ENCODE measurements at regions not wholly inside any gene's neighbourhood (a gene's known extent, or its start where the extent isn't known, plus 50 kb on each side); places are given as distances from the start of the nearest gene placed in this dataset.

DNA sequence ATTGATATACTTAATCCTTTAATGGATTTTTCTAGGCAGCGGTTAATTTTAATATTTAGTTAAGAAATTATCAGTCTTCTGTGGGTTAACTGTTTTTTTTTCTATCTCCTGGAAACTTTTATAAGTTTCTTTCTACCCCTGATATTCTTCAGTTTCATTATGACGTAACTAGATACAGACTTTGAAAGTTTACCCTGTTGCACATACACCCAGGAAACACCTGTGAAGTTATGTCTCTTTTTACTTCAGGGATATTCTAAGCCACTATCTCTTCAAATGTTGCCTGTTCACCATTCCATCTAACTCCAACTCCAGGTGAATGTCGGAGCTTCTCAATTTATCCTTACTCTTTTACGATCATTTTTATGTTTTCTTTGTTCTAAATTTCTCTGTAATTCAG, 329.0 kb downstream of the ICE1 start:
- TF ChIP-seq, protein P1, sequence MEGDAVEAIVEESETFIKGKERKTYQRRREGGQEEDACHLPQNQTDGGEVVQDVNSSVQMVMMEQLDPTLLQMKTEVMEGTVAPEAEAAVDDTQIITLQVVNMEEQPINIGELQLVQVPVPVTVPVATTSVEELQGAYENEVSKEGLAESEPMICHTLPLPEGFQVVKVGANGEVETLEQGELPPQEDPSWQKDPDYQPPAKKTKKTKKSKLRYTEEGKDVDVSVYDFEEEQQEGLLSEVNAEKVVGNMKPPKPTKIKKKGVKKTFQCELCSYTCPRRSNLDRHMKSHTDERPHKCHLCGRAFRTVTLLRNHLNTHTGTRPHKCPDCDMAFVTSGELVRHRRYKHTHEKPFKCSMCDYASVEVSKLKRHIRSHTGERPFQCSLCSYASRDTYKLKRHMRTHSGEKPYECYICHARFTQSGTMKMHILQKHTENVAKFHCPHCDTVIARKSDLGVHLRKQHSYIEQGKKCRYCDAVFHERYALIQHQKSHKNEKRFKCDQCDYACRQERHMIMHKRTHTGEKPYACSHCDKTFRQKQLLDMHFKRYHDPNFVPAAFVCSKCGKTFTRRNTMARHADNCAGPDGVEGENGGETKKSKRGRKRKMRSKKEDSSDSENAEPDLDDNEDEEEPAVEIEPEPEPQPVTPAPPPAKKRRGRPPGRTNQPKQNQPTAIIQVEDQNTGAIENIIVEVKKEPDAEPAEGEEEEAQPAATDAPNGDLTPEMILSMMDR (IDR thresholded peaks at IDR 0.05; ENCODE audit: low read depth, low read length, poor library complexity, severe bottlenecking): no peak
- no peak for TF ChIP-seq EZH2phosphoT487 (IDR thresholded peaks at IDR 0.05; ENCODE audit: borderline replicate concordance, low read length)
- peaks cover 60% of the 10 kb centered on the region for H3K4me1 ChIP-seq (ENCODE audit: control insufficient read depth, low read length)
- peak overlapping the region; percentile 64 for H3K27ac ChIP-seq (ENCODE audit: low read depth, low read length)

DNA sequence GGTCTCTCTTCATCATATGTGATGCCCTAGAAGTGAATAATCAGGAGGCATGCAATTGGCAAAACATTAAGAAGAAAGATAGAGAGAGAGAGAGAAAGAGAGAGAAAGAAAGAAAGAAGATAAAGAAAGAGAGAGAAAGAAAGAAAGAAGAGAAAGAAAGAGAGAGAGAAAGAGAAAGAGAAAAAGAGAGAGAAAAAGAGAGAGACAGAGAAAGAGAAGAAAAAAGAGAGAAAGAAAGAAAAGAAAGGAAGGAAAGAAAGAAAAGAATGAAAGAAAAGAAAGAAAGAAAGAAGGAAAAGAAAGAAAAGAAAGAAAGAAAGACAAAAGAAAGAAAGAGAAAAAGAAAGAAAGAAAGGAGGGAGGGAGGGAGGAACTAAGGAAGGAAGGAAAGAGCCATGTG, 318.9 kb downstream of the ICE1 start:
- Histone ChIP-seq H3K79me2 (ENCODE audit: control insufficient read depth, low read length) (no peaks in the 10 kb centered on the region), H3K9me2 (replicated peaks; ENCODE audit: control insufficient read depth, low read length) (no peaks in the 10 kb centered on the region), H3K27me3 (ENCODE audit: control insufficient read depth, low read length) (no peaks in the 10 kb centered on the region), H3K9me3 (ENCODE audit: control insufficient read depth, insufficient read depth, low read length) (peaks cover 13% of the 10 kb centered on the region; the same call in 1 of the 2 replicates), H3F3A (ENCODE audit: control insufficient read depth, insufficient read depth) (no peaks in the 10 kb centered on the region), H4K20me1 (ENCODE audit: control insufficient read depth, insufficient read depth, low read depth, low read length) (no peaks in the 10 kb centered on the region), H3K4me3 (ENCODE audit: low read length) (no peak overlapping the region), H3K4me2 (ENCODE audit: low read length) (no peak overlapping the region), H3K4me1 (ENCODE audit: control insufficient read depth, low read length) (peaks cover 19% of the 10 kb centered on the region), H3K27ac (ENCODE audit: low read depth, low read length) (no peak overlapping the region), H3K36me3 (ENCODE audit: control insufficient read depth, low read length) (no peaks in the 10 kb centered on the region)
- TF ChIP-seq, protein P1 (IDR thresholded peaks at IDR 0.05; ENCODE audit: low read depth, low read length, poor library complexity, severe bottlenecking): no peak
- no peak for TF ChIP-seq EZH2phosphoT487 (IDR thresholded peaks at IDR 0.05; ENCODE audit: borderline replicate concordance, low read length)

More for the DNA sequence above, 329.0 kb downstream of the ICE1 start:
- Histone ChIP-seq H4K20me1 (ENCODE audit: control insufficient read depth, insufficient read depth, low read depth, low read length) (no peaks in the 10 kb centered on the region), H3K27me3 (ENCODE audit: control insufficient read depth, low read length) (no peaks in the 10 kb centered on the region), H3K9me3 (ENCODE audit: control insufficient read depth, insufficient read depth, low read length) (no peaks in the 10 kb centered on the region), H3K4me3 (ENCODE audit: low read length) (peak overlapping the region; percentile 58), H3F3A (ENCODE audit: control insufficient read depth, insufficient read depth) (peaks cover 2% of the 10 kb centered on the region; the same call in 1 of the 2 replicates), H3K9me2 (replicated peaks; ENCODE audit: control insufficient read depth, low read length) (no peaks in the 10 kb centered on the region), H3K4me2 (ENCODE audit: low read length) (peak overlapping the region; percentile 58), H3K36me3 (ENCODE audit: control insufficient read depth, low read length) (no peaks in the 10 kb centered on the region), H3K79me2 (ENCODE audit: control insufficient read depth, low read length) (no peaks in the 10 kb centered on the region)

DNA sequence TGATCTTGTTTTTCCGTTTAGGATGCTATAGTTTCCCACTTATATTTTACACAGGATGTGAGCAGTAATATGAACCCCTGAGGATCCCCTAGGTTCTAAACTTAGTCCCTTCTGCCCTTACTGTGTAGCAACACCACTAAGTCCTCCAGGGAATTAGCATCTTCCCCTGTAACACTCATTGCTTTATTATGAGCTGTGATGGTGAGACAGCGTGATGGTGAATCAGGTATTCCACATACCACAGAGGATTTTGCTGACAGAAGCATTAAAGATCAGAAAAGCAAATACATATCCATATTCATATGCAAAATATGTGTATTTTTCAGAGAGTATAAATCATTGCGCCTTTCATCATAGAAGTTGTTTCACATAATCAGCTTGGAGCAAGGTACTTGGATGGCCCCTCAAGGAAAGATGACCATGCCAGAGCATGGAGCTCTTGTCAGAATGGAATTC, 317.0 kb downstream of the ICE1 start:
- no peaks in the 10 kb centered on the region for H3F3A ChIP-seq (ENCODE audit: control insufficient read depth, insufficient read depth)
- H3K36me3 ChIP-seq (ENCODE audit: control insufficient read depth, low read length): no peaks in the 10 kb centered on the region
- TF ChIP-seq, protein P1 (IDR thresholded peaks at IDR 0.05; ENCODE audit: low read depth, low read length, poor library complexity, severe bottlenecking): no peak
- no peak for TF ChIP-seq EZH2phosphoT487 (IDR thresholded peaks at IDR 0.05; ENCODE audit: borderline replicate concordance, low read length)
- H3K79me2 ChIP-seq (ENCODE audit: control insufficient read depth, low read length): no peaks in the 10 kb centered on the region
- H3K9me3 ChIP-seq (ENCODE audit: control insufficient read depth, insufficient read depth, low read length): peaks cover 12% of the 10 kb centered on the region; the same call in 1 of the 2 replicates
- no peaks in the 10 kb centered on the region for H3K27me3 ChIP-seq (ENCODE audit: control insufficient read depth, low read length)
- peak overlapping the region; percentile 35 for H3K4me3 ChIP-seq (ENCODE audit: low read length)
- H3K9me2 ChIP-seq (replicated peaks; ENCODE audit: control insufficient read depth, low read length): no peaks in the 10 kb centered on the region
- no peaks in the 10 kb centered on the region for H4K20me1 ChIP-seq (ENCODE audit: control insufficient read depth, insufficient read depth, low read depth, low read length)
- H3K27ac ChIP-seq (ENCODE audit: low read depth, low read length): peak overlapping the region; percentile 50
- H3K4me1 ChIP-seq (ENCODE audit: control insufficient read depth, low read length): peaks cover 30% of the 10 kb centered on the region
- peak overlapping the region; percentile 49 for H3K4me2 ChIP-seq (ENCODE audit: low read length)

Data from DOHH2 (cell line).